H1 (cell line): ENCODE measurements at regions not wholly inside any gene's neighbourhood (a gene's known extent, or its start where the extent isn't known, plus 50 kb on each side); places are given as distances from the start of the nearest gene placed in this dataset.

Source experiments
- CTCF ChIA-PET: fragments of 300-600 bp; sonication (Branson Sonifier 250); formaldehyde crosslinking; loops from one replicate; lab custom pipeline; 2021; ENCODE audit not compliant: partially characterized antibody; lab: Charles Lee
- POLR2A ChIA-PET: fragments of 300-600 bp; sonication (Branson Sonifier 250); formaldehyde crosslinking; loops from one replicate; lab custom pipeline; 2021; ENCODE audit warnings: inconsistent platforms; ENCODE audit not compliant: partially characterized antibody; lab: Charles Lee
- DNase-seq, 2 experiments: peaks; one replicate each; pipeline versions ENCODE4 v3.0.0 to v3.0.0-alpha.2; 2010 to 2022; ENCODE audit warnings: low spot score in 2 of 2, low read depth in 1 of 2, mixed read lengths in 1 of 2
- FAIRE-seq: peaks from 2 replicates; lab custom pipeline; 2011; peaks lifted over from hg19 to GRCh38; lab: Jason Lieb, UNC
- H2AFZ ChIP-seq: 2 replicates; pipeline ENCODE4 v1.8.1; 2012; ENCODE audit warnings: low read length, inconsistent platforms
- H2AK5ac ChIP-seq: 2 replicates; pipeline ENCODE4 v1.6.1; 2013; ENCODE audit warnings: low read depth, low read length
- H2BK120ac ChIP-seq: replicated peaks from 2 replicates; pipeline ENCODE3; 2013; ENCODE audit warnings: low read depth, low read length, inconsistent platforms
- H2BK12ac ChIP-seq: 2 replicates; pipeline ENCODE4 v1.6.1; 2013; ENCODE audit warnings: low read depth, low read length
- H2BK15ac ChIP-seq: 2 replicates; pipeline ENCODE4 v1.6.1; 2013; ENCODE audit warnings: low read length
- H2BK20ac ChIP-seq: 2 replicates; pipeline ENCODE4 v1.6.1; 2013; ENCODE audit warnings: low read length
- H2BK5ac ChIP-seq: 2 replicates; pipeline ENCODE4 v1.6.1; 2013; ENCODE audit warnings: low read depth, low read length
- H3K14ac ChIP-seq: 2 replicates; pipeline ENCODE4 v1.6.1; 2013; ENCODE audit warnings: inconsistent platforms; ENCODE audit not compliant: insufficient read length
- H3K18ac ChIP-seq: 2 replicates; pipeline ENCODE4 v1.6.1; 2013; ENCODE audit warnings: low read length; ENCODE audit errors: extremely low read depth
- H3K23ac ChIP-seq: 2 replicates; pipeline ENCODE4 v1.6.1; 2013; ENCODE audit warnings: inconsistent platforms; ENCODE audit not compliant: insufficient read length
- H3K23me2 ChIP-seq: 2 replicates; pipeline ENCODE4 v1.6.1; 2013; ENCODE audit warnings: low read depth, low read length
- H3K27ac ChIP-seq: 2 replicates; pipeline ENCODE4 v1.6.1; 2011; ENCODE audit warnings: low read depth, low read length, inconsistent platforms
- H3K27me3 ChIP-seq, 4 experiments: replicated peaks in 1 of 4; 1 replicate in 1 of 4; 2 replicates in 3 of 4; pipeline versions ENCODE4 v1.6.1 to v1.8.1; 2011 to 2013; ENCODE audit warnings: low read length in 3 of 4, mild to moderate bottlenecking in 3 of 4, inconsistent platforms in 2 of 4, mixed read lengths in 2 of 4, moderate library complexity in 1 of 4; ENCODE audit not compliant: control insufficient read depth in 3 of 4, insufficient read depth in 3 of 4; ENCODE audit errors: extremely low read depth in 1 of 4
- H3K36me3 ChIP-seq, 4 experiments: 2 replicates each; pipeline versions ENCODE4 v1.6.1 to v1.8.1; 2011 to 2013; ENCODE audit warnings: mild to moderate bottlenecking in 4 of 4, low read length in 3 of 4, moderate library complexity in 2 of 4, control low read depth in 1 of 4, inconsistent platforms in 1 of 4; ENCODE audit not compliant: insufficient read depth in 4 of 4, control insufficient read depth in 2 of 4
- H3K4ac ChIP-seq: replicated peaks from 2 replicates; pipeline ENCODE3; 2013; ENCODE audit warnings: low read length, low read depth, mixed read lengths, inconsistent platforms; ENCODE audit not compliant: insufficient read length
- H3K4me1 ChIP-seq, 4 experiments: replicated peaks in 1 of 4; 1 replicate in 1 of 4; 2 replicates in 3 of 4; pipeline versions ENCODE4 v1.6.1 to v1.8.1; 2011 to 2013; ENCODE audit warnings: low read length in 3 of 4, inconsistent platforms in 2 of 4, mixed read lengths in 1 of 4; ENCODE audit not compliant: insufficient read depth in 4 of 4, control insufficient read depth in 3 of 4
- H3K4me2 ChIP-seq, 2 experiments: 2 replicates each; pipeline versions ENCODE4 v1.6.1 to v1.8.1; 2011 to 2013; ENCODE audit warnings: low read depth in 2 of 2, low read length in 2 of 2, control low read depth in 1 of 2, inconsistent platforms in 1 of 2, mild to moderate bottlenecking in 1 of 2; ENCODE audit not compliant: insufficient read depth in 1 of 2
- H3K4me3 ChIP-seq, 4 experiments: fragments of 200-600, 300-600 bp in 1 of 4; sonication (generic), shearing (Covaris generic), sonication (Bioruptor Twin) in 1 of 4; 2 replicates each; pipeline versions ENCODE4 v1.5.1 to v1.8.1; 2011 to 2016; ENCODE audit warnings: low read length in 4 of 4, low read depth in 3 of 4, control low read depth in 2 of 4, inconsistent platforms in 2 of 4, mild to moderate bottlenecking in 2 of 4, mixed read lengths in 1 of 4, moderate library complexity in 1 of 4; ENCODE audit not compliant: insufficient read depth in 2 of 4; ENCODE audit errors: extremely low read depth in 1 of 4
- H3K56ac ChIP-seq: replicated peaks from 2 replicates; pipeline ENCODE3; 2013; ENCODE audit warnings: low read depth, mild to moderate bottlenecking, mixed read lengths, low read length, inconsistent platforms; ENCODE audit not compliant: insufficient read length
- H3K79me1 ChIP-seq: 2 replicates; pipeline ENCODE4 v1.6.1; 2013; ENCODE audit warnings: low read depth, low read length, control low read depth
- H3K79me2 ChIP-seq, 2 experiments: 2 replicates each; pipeline versions ENCODE4 v1.6.1 to v1.8.1; 2012 to 2013; ENCODE audit warnings: low read length in 2 of 2, mild to moderate bottlenecking in 2 of 2, inconsistent platforms in 1 of 2; ENCODE audit not compliant: insufficient read depth in 2 of 2, control insufficient read depth in 1 of 2
- H3K9ac ChIP-seq, 4 experiments: replicated peaks in 1 of 4; 1 replicate in 1 of 4; 2 replicates in 3 of 4; pipeline versions ENCODE4 v1.6.1 to v1.8.1; 2011 to 2013; ENCODE audit warnings: low read depth in 3 of 4, low read length in 3 of 4, control low read depth in 2 of 4, mild to moderate bottlenecking in 2 of 4, moderate library complexity in 2 of 4, inconsistent platforms in 1 of 4; ENCODE audit errors: extremely low read depth in 1 of 4
- H3K9me3 ChIP-seq, 2 experiments: 2 replicates each; pipeline versions ENCODE4 v1.6.1 to v1.8.1; 2012 to 2013; ENCODE audit warnings: mild to moderate bottlenecking in 2 of 2, moderate library complexity in 2 of 2, control low read depth in 1 of 2, inconsistent platforms in 1 of 2, low read depth in 1 of 2, low read length in 1 of 2, mixed read lengths in 1 of 2; ENCODE audit not compliant: insufficient read depth in 2 of 2
- H4K20me1 ChIP-seq, 2 experiments: replicated peaks in 1 of 2; 2 replicates each; pipeline versions ENCODE3 to v1.8.1; 2011 to 2013; ENCODE audit warnings: inconsistent platforms in 2 of 2, low read length in 2 of 2, mild to moderate bottlenecking in 1 of 2; ENCODE audit not compliant: insufficient read depth in 2 of 2, control insufficient read depth in 1 of 2
- H4K5ac ChIP-seq: 2 replicates; pipeline ENCODE4 v1.6.1; 2013; ENCODE audit warnings: low read length, low read depth, mixed read lengths, inconsistent platforms; ENCODE audit not compliant: insufficient read length
- H4K8ac ChIP-seq: 2 replicates; pipeline ENCODE4 v1.8.0; 2013; ENCODE audit warnings: mild to moderate bottlenecking, moderate library complexity, low read length, inconsistent platforms; ENCODE audit not compliant: insufficient read depth; ENCODE audit errors: extremely low read depth
- H4K91ac ChIP-seq: replicated peaks from 2 replicates; pipeline ENCODE3; 2013; ENCODE audit warnings: low read length, mixed read lengths, inconsistent platforms; ENCODE audit not compliant: insufficient read length
- CTBP2 ChIP-seq: IDR thresholded peaks from 2 replicates; pipeline ENCODE4 v1.7.0; 2011; ENCODE audit warnings: borderline replicate concordance, mild to moderate bottlenecking, moderate library complexity, mixed read lengths, low read length; ENCODE audit not compliant: insufficient read depth, insufficient read length
- GABPA ChIP-seq: IDR thresholded peaks from 2 replicates; pipeline ENCODE4 v1.6.1; 2011; ENCODE audit warnings: mild to moderate bottlenecking, low read length, moderate library complexity, borderline replicate concordance; ENCODE audit not compliant: insufficient read depth
- SUZ12 ChIP-seq: fragments of 200-600 bp; sonication (generic); IDR thresholded peaks from 2 replicates; pipeline ENCODE4 v1.6.1; 2012; ENCODE audit warnings: mild to moderate bottlenecking, inconsistent platforms, low read length, moderate library complexity, mixed read lengths
- TAF7 ChIP-seq: optimal IDR thresholded peaks from 2 replicates; pipeline ENCODE3; 2011; ENCODE audit warnings: low read depth, mild to moderate bottlenecking, inconsistent platforms, low read length, moderate library complexity, borderline replicate concordance
- WGBS, 2 experiments: shearing (Covaris generic) in 1 of 2; methylation state at CpG; one replicate each; pipeline versions ENCODE4 v1.1.6 to v1.1.7; 2013 to 2015; ENCODE audit warnings: low lambda C conversion rate in 2 of 2, mixed read lengths in 2 of 2, inconsistent platforms in 1 of 2, low coverage in 1 of 2, missing lambda C conversion rate in 1 of 2; ENCODE audit not compliant: insufficient replicate concordance in 2 of 2, insufficient coverage in 1 of 2, insufficient read length in 1 of 2; ENCODE audit errors: extremely low coverage in 1 of 2, missing lambda C conversion rate in 1 of 2; 5-methylcytosine and 5-hydroxymethylcytosine counted together

- H3K4me2 ChIP-seq = no peak overlapping the region
- no peak for TF ChIP-seq TAF7
- TF ChIP-seq GABPA = no peak
- no peak for TF ChIP-seq CTBP2
- no peak for TF ChIP-seq SUZ12
- H2BK15ac ChIP-seq = no peak overlapping the region
- H3K56ac ChIP-seq = no peak overlapping the region
- H2BK120ac ChIP-seq = no peak overlapping the region
- H2BK12ac ChIP-seq = no peak overlapping the region
- H3K27me3 ChIP-seq = no peaks in the 10 kb centered on the region; a peak in 1 of 7 replicates
- no peak for DNase-seq
- H3K4ac ChIP-seq = no peak overlapping the region
- H3K18ac ChIP-seq = no peak overlapping the region
- no peaks in the 10 kb centered on the region for H3K36me3 ChIP-seq
- H2AK5ac ChIP-seq = no peak overlapping the region
- no peak overlapping the region for H3K9ac ChIP-seq
- no peaks in the 10 kb centered on the region for H4K20me1 ChIP-seq
- WGBS, 2 experiments = 57% methylated on average over 3 of the region's 3 CpGs; no CpG with 5 or more reads in 1 of the 2 experiments
- H4K5ac ChIP-seq = no peak overlapping the region
- ChIA-PET POLR2A (no interaction called here), CTCF (interaction anchor here (0.8 to 0.9 kb wide), 2 partner anchors 11 to 100 kb away, joined by 3 read pairs; no protein-coding TSS in a partner anchor)
- H3K23me2 ChIP-seq = no peaks in the 10 kb centered on the region; the same call in 1 of the 2 replicates
- H4K91ac ChIP-seq = no peak overlapping the region
- H2BK5ac ChIP-seq = no peak overlapping the region
- no peak overlapping the region for H2AFZ ChIP-seq
- H3K27ac ChIP-seq = no peak overlapping the region
- H3K79me1 ChIP-seq = no peaks in the 10 kb centered on the region
- no peak for FAIRE-seq
- no peaks in the 10 kb centered on the region for H3K79me2 ChIP-seq
- no peak overlapping the region for H2BK20ac ChIP-seq
- no peak overlapping the region for H3K14ac ChIP-seq
- peaks cover 0 to 2% (median 0%) of the 10 kb centered on the region in 4 experiments; a peak in 1 of 7 replicates for H3K4me1 ChIP-seq
- no peaks in the 10 kb centered on the region for H3K9me3 ChIP-seq
- no peak overlapping the region for H3K23ac ChIP-seq
- H4K8ac ChIP-seq = no peak overlapping the region
- no peak overlapping the region for H3K4me3 ChIP-seq
Observed at GRCh38 chr15:61521953-61522352, 292.9 kb upstream of the RORA start.
